HG03108 (cell line): ENCODE measurements at regions not wholly inside any gene's neighbourhood (a gene's known extent, or its start where the extent isn't known, plus 50 kb on each side); places are given as distances from the start of the nearest gene placed in this dataset.

Source experiments
- ATAC-seq: cut with Tn5 transposase; IDR thresholded peaks from one replicate; pipeline ENCODE4 v1.9.1; 2021; ENCODE audit warnings: moderate library complexity; ENCODE audit not compliant: unreplicated experiment

DNA sequence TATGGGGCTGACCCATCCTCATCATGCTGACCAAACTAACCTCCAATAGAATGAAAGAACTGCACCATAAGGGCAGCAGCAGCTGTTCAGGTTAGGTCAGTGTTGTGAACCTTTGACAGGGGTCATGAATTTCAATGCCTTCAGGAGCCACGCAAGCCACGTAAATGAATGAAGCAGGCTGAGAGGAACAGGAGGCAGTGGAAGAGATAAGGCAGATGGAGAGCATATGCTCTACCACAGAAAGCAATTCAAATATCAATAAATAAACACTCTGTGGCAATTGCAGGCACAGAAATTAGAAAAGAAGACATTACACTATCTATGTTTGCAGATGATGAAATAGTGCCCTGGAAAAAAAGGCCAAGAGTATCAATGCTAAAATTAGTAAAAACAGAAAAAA lies 56.3 kb downstream of the SCG2 start:
- no peak for ATAC-seq
